Peyer's patch (tissue), 4 donors: ENCODE measurements at regions not wholly inside any gene's neighbourhood (a gene's known extent, or its start where the extent isn't known, plus 50 kb on each side); places are given as distances from the start of the nearest gene placed in this dataset.

Experiments used
- DNase-seq, 3 donors: peaks; one replicate each; pipeline ENCODE4 v3.0.0-alpha.2; 2017 to 2019
- H3K27ac ChIP-seq, 4 donors: fragments of 200-600 bp; sonication (generic); one replicate each; pipeline ENCODE4 v1.5.1; 2016 to 2019
- H3K27me3 ChIP-seq, 2 donors: fragments of 200-600 bp; sonication (generic); one replicate each; pipeline ENCODE4 v1.5.1; 2019
- H3K36me3 ChIP-seq, 3 donors: fragments of 200-600 bp; sonication (generic); one replicate each; pipeline ENCODE4 v1.5.1; 2016 to 2019
- H3K4me1 ChIP-seq, 4 donors: fragments of 200-600 bp; sonication (generic); one replicate each; pipeline ENCODE4 v1.5.1; 2016 to 2019
- H3K4me3 ChIP-seq, 4 donors: fragments of 200-600 bp; sonication (generic); 1 replicate in 3 of 4; 2 replicates in 1 of 4; pipeline ENCODE4 v1.5.1; 2016 to 2019; ENCODE audit warnings: mild to moderate bottlenecking in 1 of 4
- H3K9me3 ChIP-seq, 4 donors: fragments of 200-600 bp; sonication (generic); one replicate each; pipeline ENCODE4 v1.5.1; 2016 to 2019; ENCODE audit warnings: mild to moderate bottlenecking in 1 of 4
- CTCF ChIP-seq, 6 experiments: fragments of 450-650 bp in 4 of 6; fragments of 200-600 bp in 2 of 6; sonication (generic) in 1 of 6; IDR thresholded peaks; one replicate each; pipeline ENCODE4 v1.5.1; 2017 to 2019; ENCODE audit warnings: antibody characterized with exemption in 6 of 6, mild to moderate bottlenecking in 3 of 6, moderate library complexity in 1 of 6
- POLR2A ChIP-seq, 2 donors: fragments of 450-650 bp; IDR thresholded peaks; one replicate each; pipeline ENCODE4 v1.5.1; 2017; ENCODE audit warnings: antibody characterized with exemption in 2 of 2, mild to moderate bottlenecking in 2 of 2, moderate library complexity in 2 of 2

- Histone ChIP-seq H3K27me3 (no peaks in the 10 kb centered on the region), H3K4me3 (no peak overlapping the region), H3K9me3 (no peaks in the 10 kb centered on the region), H3K27ac (no peak overlapping the region), H3K4me1 (no peaks in the 10 kb centered on the region), H3K36me3 (no peaks in the 10 kb centered on the region)
- TF ChIP-seq CTCF (IDR thresholded peaks at IDR 0.05) (no peak), POLR2A (IDR thresholded peaks at IDR 0.05) (no peak)
- DNase-seq: no peak
These were observed 445.6 kb upstream of the RBMS3 start for GRCh38 chr3:28835249-28835648.

GRCh38 chr3:28835751-28836150, 445.1 kb upstream of the RBMS3 start:
- Histone ChIP-seq H3K4me1 (no peaks in the 10 kb centered on the region), H3K27me3 (no peaks in the 10 kb centered on the region), H3K4me3 (no peak overlapping the region), H3K27ac (no peak overlapping the region), H3K36me3 (no peaks in the 10 kb centered on the region), H3K9me3 (no peaks in the 10 kb centered on the region)
- no peak for TF ChIP-seq POLR2A (IDR thresholded peaks at IDR 0.05)
- no peak for TF ChIP-seq CTCF (IDR thresholded peaks at IDR 0.05)
- no peak for DNase-seq

- H3K36me3 ChIP-seq: no peaks in the 10 kb centered on the region
- no peaks in the 10 kb centered on the region for H3K4me1 ChIP-seq
- H3K9me3 ChIP-seq: no peaks in the 10 kb centered on the region
- no peak for TF ChIP-seq POLR2A (IDR thresholded peaks at IDR 0.05)
- no peak for TF ChIP-seq CTCF (IDR thresholded peaks at IDR 0.05)
- DNase-seq: no peak
- H3K27ac ChIP-seq: no peak overlapping the region
- no peak overlapping the region for H3K4me3 ChIP-seq
- no peaks in the 10 kb centered on the region for H3K27me3 ChIP-seq
These were observed 444.7 kb upstream of the RBMS3 start for GRCh38 chr3:28836199-28836598.

GRCh38 chr3:28840976-28841376, 439.9 kb upstream of the RBMS3 start:
- DNase-seq: no peak
- no peak overlapping the region for H3K4me3 ChIP-seq
- no peaks in the 10 kb centered on the region for H3K9me3 ChIP-seq
- no peaks in the 10 kb centered on the region for H3K36me3 ChIP-seq
- no peaks in the 10 kb centered on the region for H3K4me1 ChIP-seq
- no peak for TF ChIP-seq CTCF (IDR thresholded peaks at IDR 0.05)
- no peak for TF ChIP-seq POLR2A (IDR thresholded peaks at IDR 0.05)
- H3K27me3 ChIP-seq: no peaks in the 10 kb centered on the region
- H3K27ac ChIP-seq: no peak overlapping the region

GRCh38 chr3:28841441-28841840, 439.4 kb upstream of the RBMS3 start:
- TF ChIP-seq CTCF (IDR thresholded peaks at IDR 0.05) (no peak), POLR2A (IDR thresholded peaks at IDR 0.05) (no peak)
- H3K4me1 ChIP-seq: no peaks in the 10 kb centered on the region
- no peaks in the 10 kb centered on the region for H3K27me3 ChIP-seq
- H3K36me3 ChIP-seq: no peaks in the 10 kb centered on the region
- no peaks in the 10 kb centered on the region for H3K9me3 ChIP-seq
- no peak overlapping the region for H3K4me3 ChIP-seq
- H3K27ac ChIP-seq: no peak overlapping the region
- no peak for DNase-seq

GRCh38 chr3:28844298-28845005, 436.4 kb upstream of the RBMS3 start:
- TF ChIP-seq POLR2A (IDR thresholded peaks at IDR 0.05) (no peak), CTCF (IDR thresholded peaks at IDR 0.05) (no peak)
- Histone ChIP-seq H3K27me3 (no peaks in the 10 kb centered on the region), H3K9me3 (no peaks in the 10 kb centered on the region), H3K27ac (no peak overlapping the region), H3K36me3 (no peaks in the 10 kb centered on the region), H3K4me1 (no peaks in the 10 kb centered on the region), H3K4me3 (no peak overlapping the region)
- DNase-seq: no peak
